CD4-positive, alpha-beta T cell treated with Interleukin-17A for 1 hour (primary cell): ENCODE measurements at regions not wholly inside any gene's neighbourhood (a gene's known extent, or its start where the extent isn't known, plus 50 kb on each side); places are given as distances from the start of the nearest gene placed in this dataset.
"Not testable (repeated sequence)": the region's sequence is repeated elsewhere in the genome, so short reads cannot be mapped to it uniquely, and the experiment has no call there.

Experiments used
- DNase-seq: peaks from one replicate; pipeline ENCODE4 v3.0.0-alpha.2; 2020

- no peak for DNase-seq
Measured at GRCh38 chr15:87527875-87528274, 728.7 kb downstream of the NTRK3 start.

GRCh38 chr15:87527416-87527815 is 729.1 kb downstream of the NTRK3 start:
- no peak for DNase-seq

- DNase-seq, result no peak
Measured at GRCh38 chr15:87523516-87523915, 733.0 kb downstream of the NTRK3 start.

- no peak for DNase-seq
Measured at GRCh38 chr15:87522997-87523396, 733.5 kb downstream of the NTRK3 start.

GRCh38 chr15:87518957-87519356 is 737.6 kb downstream of the NTRK3 start:
- no peak for DNase-seq

GRCh38 chr15:87508086-87508485 is 748.5 kb downstream of the NTRK3 start:
- DNase-seq, result no peak

- no peak for DNase-seq
Measured at GRCh38 chr15:87502173-87502572, 754.4 kb downstream of the NTRK3 start.

- DNase-seq, result no peak
Measured at GRCh38 chr15:87500240-87500639, 756.3 kb downstream of the NTRK3 start.

GRCh38 chr15:87498560-87498959 is 758.0 kb downstream of the NTRK3 start:
- DNase-seq, result no peak

- DNase-seq, result no peak
Measured at GRCh38 chr15:87496795-87497194, 759.7 kb downstream of the NTRK3 start.

GRCh38 chr15:87496109-87496508 is 760.4 kb downstream of the NTRK3 start:
- DNase-seq, result no peak

GRCh38 chr15:87493803-87494202 is 762.7 kb downstream of the NTRK3 start:
- no peak for DNase-seq

- no peak for DNase-seq
Measured at GRCh38 chr15:87492321-87492720, 764.2 kb downstream of the NTRK3 start.

- DNase-seq, result no peak
Measured at GRCh38 chr15:87490666-87491065, 765.9 kb downstream of the NTRK3 start.

- no peak for DNase-seq
Measured at GRCh38 chr15:87489902-87490665, 766.5 kb downstream of the NTRK3 start.

GRCh38 chr15:87489456-87489855 is 767.1 kb downstream of the NTRK3 start:
- no peak for DNase-seq

- no peak for DNase-seq
Measured at GRCh38 chr15:87487484-87487883, 769.1 kb downstream of the NTRK3 start.

- no peak for DNase-seq
Measured at GRCh38 chr15:87483468-87483867, 773.1 kb downstream of the NTRK3 start.

GRCh38 chr15:87481126-87481525 is 775.4 kb downstream of the NTRK3 start:
- DNase-seq, result no peak

GRCh38 chr15:87478687-87479072 is 777.9 kb downstream of the NTRK3 start:
- DNase-seq, result no peak

GRCh38 chr15:87477737-87478686 is 778.5 kb downstream of the NTRK3 start:
- DNase-seq, result no peak

GRCh38 chr15:87477026-87477425 is 779.5 kb downstream of the NTRK3 start:
- DNase-seq, result no peak

GRCh38 chr15:87470923-87471322 is 785.6 kb downstream of the NTRK3 start:
- no peak for DNase-seq

- not testable (repeated sequence) for DNase-seq
Measured at GRCh38 chr15:87463956-87464355, 792.6 kb downstream of the NTRK3 start.
